Retinal pigment epithelial cell (primary cell): ENCODE measurements at regions not wholly inside any gene's neighbourhood (a gene's known extent, or its start where the extent isn't known, plus 50 kb on each side); places are given as distances from the start of the nearest gene placed in this dataset.

Source experiments
- DNase-seq: peaks from one replicate; pipeline ENCODE4 v3.0.0-alpha.2; 2010; ENCODE audit warnings: low read depth
- H3K4me3 ChIP-seq: 2 replicates; pipeline ENCODE4 v1.5.1; 2011; ENCODE audit warnings: mild to moderate bottlenecking, low read length, control low read depth, moderate library complexity
- TF ChIP-seq, protein P1 (sequence below): conservative IDR thresholded peaks from 2 replicates; pipeline ENCODE4 v1.5.1; 2011; ENCODE audit warnings: low read depth, low read length, control low read depth, inconsistent platforms

DNA sequence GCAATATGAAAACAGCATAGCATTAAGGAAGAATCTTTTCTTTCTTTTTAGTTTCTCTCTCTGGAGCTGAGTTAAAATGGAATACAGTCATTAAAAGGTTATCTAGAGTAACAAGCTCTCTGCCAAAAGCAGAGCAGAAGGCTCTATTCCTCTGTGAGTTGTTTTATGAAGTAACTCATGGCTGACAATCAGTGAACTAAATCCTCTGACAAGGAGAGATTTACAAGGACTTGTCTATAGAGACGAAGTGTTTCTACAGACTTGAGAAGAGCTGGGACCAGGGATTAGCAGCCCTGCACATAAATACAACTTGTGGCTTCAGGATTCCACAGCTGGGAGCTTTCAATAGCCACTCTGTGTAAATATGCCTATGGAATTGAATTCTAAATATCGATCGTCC is 192.5 kb upstream of the RAG2 start:
- TF ChIP-seq, protein P1, sequence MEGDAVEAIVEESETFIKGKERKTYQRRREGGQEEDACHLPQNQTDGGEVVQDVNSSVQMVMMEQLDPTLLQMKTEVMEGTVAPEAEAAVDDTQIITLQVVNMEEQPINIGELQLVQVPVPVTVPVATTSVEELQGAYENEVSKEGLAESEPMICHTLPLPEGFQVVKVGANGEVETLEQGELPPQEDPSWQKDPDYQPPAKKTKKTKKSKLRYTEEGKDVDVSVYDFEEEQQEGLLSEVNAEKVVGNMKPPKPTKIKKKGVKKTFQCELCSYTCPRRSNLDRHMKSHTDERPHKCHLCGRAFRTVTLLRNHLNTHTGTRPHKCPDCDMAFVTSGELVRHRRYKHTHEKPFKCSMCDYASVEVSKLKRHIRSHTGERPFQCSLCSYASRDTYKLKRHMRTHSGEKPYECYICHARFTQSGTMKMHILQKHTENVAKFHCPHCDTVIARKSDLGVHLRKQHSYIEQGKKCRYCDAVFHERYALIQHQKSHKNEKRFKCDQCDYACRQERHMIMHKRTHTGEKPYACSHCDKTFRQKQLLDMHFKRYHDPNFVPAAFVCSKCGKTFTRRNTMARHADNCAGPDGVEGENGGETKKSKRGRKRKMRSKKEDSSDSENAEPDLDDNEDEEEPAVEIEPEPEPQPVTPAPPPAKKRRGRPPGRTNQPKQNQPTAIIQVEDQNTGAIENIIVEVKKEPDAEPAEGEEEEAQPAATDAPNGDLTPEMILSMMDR = no peak
- DNase-seq = no peak
- no peak overlapping the region for H3K4me3 ChIP-seq

DNA sequence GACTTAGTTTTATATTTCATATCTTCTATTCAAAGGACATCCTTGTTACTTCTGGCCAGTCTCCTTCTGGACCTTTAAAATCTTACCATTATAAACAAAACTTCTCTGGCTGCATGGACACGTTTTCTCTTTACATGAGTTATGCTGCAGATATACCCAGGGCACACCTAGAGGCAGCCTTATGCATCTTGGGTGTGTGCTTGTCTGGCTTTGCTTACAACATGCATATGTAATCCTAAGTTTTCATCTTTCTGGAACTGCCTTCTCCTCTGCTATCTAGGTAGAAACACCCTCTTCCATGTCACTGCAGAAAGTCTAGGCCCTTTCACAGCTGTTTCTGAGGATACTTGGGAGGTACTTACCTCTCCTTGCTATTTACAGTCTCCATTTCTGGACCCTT is 185.8 kb upstream of the RAG2 start:
- TF ChIP-seq, protein P1 = no peak
- H3K4me3 ChIP-seq = no peak overlapping the region
- DNase-seq = no peak

DNA sequence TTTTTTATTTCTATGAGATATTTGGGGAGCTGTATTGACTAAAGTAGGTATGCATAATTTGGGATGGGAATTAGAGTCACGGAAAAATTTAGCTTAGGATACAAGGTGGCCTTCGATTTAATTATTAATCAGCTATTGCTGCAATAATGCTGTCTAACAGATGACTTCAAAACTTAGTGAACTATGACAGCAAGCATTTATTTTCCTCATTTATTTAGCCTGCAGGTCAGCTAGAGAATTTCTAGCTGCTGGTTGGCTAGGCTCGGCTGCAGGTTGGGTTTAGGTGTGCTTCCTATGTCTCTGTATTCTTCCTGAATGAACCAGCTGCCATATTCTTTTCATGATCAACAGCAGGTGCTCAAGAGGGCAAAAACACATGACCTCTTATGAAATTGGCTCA is 181.8 kb upstream of the RAG2 start:
- no peak for DNase-seq
- no peak overlapping the region for H3K4me3 ChIP-seq
- TF ChIP-seq, protein P1 = no peak

DNA sequence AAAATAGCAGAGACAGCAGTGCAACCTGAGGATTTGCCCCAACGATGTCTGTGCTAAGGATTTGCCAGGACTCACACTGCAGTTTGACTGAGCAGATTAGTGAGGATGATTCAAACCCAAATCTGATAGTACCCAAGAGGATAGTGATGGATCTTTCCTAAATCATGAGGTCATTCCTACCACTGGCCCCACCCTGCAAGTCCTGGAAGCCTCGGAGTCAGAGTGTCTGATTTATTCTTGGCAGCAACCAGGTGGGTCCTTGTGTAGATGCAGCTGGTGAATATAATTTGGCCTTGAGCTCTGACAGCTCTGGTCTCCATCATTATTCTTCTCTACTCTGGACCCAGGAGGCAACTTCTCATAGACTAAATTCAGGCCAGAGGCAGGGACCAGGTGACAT is 179.3 kb upstream of the RAG2 start:
- DNase-seq = no peak
- no peak overlapping the region for H3K4me3 ChIP-seq
- TF ChIP-seq, protein P1 = no peak

DNA sequence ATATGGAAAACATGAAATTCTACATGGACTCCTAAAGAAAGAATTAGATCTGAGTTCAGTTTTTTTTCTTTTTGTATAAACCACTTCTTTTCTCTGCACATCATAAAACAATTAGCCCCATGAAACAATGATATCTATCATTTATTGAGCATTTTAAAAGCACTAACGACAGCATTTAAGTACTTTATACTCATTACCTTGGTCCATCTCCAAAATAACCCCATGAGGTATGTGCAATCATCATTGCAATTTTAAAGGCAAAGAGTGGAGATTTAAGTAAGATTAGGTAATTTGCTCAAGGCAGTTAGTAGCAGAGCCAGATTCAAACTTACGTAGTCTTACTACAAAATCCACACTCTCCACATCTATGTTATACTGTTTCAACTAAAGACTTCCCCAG is 177.7 kb upstream of the RAG2 start:
- TF ChIP-seq, protein P1 = no peak
- no peak for DNase-seq
- no peak overlapping the region for H3K4me3 ChIP-seq

DNA sequence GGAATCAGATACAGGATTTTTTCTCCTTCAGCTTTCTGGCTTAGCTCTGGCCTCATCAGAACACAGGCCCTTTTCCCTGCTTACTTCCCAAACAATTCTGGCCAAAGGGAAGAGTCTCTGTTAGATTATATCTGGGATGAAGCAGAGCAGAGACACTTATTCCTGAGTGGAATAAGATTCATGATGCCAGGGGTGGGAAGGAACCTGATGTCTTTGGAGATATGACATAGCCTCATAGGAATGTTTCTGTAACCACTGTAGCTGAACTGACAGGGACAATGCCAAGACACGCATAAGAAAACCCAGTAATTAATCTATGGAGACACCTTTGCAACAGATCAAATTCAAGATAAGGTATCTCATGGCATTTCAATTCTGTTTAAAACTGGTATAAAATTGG is 177.1 kb upstream of the RAG2 start:
- no peak overlapping the region for H3K4me3 ChIP-seq
- DNase-seq = no peak
- TF ChIP-seq, protein P1 = no peak

DNA sequence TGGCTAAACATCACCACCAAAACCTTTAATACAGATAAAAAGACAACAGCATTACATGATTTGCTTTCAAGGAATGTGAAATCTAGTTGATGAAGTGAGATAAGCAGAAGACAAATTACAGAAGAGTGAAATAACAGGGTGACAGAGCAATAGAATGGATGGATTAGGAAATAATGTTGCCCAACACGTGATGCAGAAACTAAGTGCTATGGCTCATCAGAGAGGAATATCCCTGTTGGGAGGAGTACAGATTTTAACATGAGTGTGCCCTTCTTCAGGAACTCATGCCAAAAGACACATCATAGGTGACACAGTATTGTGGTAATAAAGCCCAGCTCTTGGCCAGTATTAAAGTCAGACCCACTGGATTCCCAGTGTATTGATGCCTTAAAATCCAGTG is 176.6 kb upstream of the RAG2 start:
- TF ChIP-seq, protein P1 = no peak
- no peak for DNase-seq
- H3K4me3 ChIP-seq = no peak overlapping the region
